Ascending aorta (tissue), 2 donors: ENCODE measurements at regions not wholly inside any gene's neighbourhood (a gene's known extent, or its start where the extent isn't known, plus 50 kb on each side); places are given as distances from the start of the nearest gene placed in this dataset.
A peak's percentile ranks its signal among the peaks of the same experiment; 100 is the strongest.

Experiments used
- DNase-seq, 2 donors: peaks; one replicate each; pipeline ENCODE4 v3.0.0-alpha.2; 2019; ENCODE audit warnings: low spot score in 2 of 2
- H3K27ac ChIP-seq, 2 donors: fragments of 200-600 bp; sonication (generic); one replicate each; pipeline ENCODE4 v1.5.1; 2016 to 2017; ENCODE audit warnings: mild to moderate bottlenecking in 1 of 2
- H3K27me3 ChIP-seq: fragments of 200-600 bp; sonication (generic); one replicate; pipeline ENCODE4 v1.5.1; 2017
- H3K36me3 ChIP-seq, 2 donors: fragments of 200-600 bp; sonication (generic); one replicate each; pipeline ENCODE4 v1.5.1; 2016
- H3K4me1 ChIP-seq, 2 donors: fragments of 200-600 bp; sonication (generic); one replicate each; pipeline ENCODE4 v1.5.1; 2016 to 2017; ENCODE audit warnings: mild to moderate bottlenecking in 1 of 2
- H3K4me3 ChIP-seq, 2 donors: fragments of 200-600 bp; sonication (generic); one replicate each; pipeline ENCODE4 v1.5.1; 2016 to 2017; ENCODE audit warnings: mild to moderate bottlenecking in 1 of 2
- H3K9me3 ChIP-seq, 2 donors: fragments of 200-600 bp; sonication (generic); one replicate each; pipeline ENCODE4 v1.5.1; 2016
- CTCF ChIP-seq, 3 experiments: fragments of 200-600 bp in 2 of 3; fragments of 450-650 bp in 1 of 3; sonication (generic) in 2 of 3; IDR thresholded peaks; one replicate each; pipeline ENCODE4 v1.5.1; 2016 to 2019; ENCODE audit warnings: antibody characterized with exemption in 3 of 3, mild to moderate bottlenecking in 1 of 3, moderate library complexity in 1 of 3
- intact Hi-C: fragments of 100-400 bp; cut with DNase I; formaldehyde crosslinking; loops from one replicate; pipeline ENCODE4 v1.15.1; 2023

DNA sequence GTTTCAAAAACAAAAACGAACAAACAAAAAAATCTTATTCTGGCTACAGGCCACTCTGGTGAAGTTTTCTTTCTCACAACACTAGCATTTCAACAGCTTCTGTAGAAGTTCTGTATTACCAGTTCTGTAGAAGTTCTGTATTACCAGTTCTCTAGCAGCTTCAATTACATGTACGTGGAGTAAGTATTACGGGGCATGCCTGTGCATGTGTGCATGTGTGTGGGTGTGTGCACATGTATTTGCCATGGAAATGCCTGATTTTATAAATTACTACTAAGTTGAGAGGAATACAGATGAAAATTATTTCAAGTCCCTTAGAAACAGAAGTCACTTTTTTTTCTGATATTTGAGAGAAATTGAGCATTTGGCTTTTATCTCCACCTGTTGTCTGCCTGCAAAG, 414.2 kb downstream of the FOXO1 start:
- intact Hi-C loops: no loop called here
- Histone ChIP-seq H3K9me3 (peaks cover 0 to 9% of the 10 kb centered on the region in 2 donors), H3K27me3 (no peaks in the 10 kb centered on the region), H3K36me3 (no peaks in the 10 kb centered on the region), H3K4me3 (no peak overlapping the region), H3K4me1 (peaks cover 0 to 13% of the 10 kb centered on the region in 2 donors), H3K27ac (no peak overlapping the region)
- no peak for TF ChIP-seq CTCF (IDR thresholded peaks at IDR 0.05)
- no peak for DNase-seq

- H3K27ac ChIP-seq: peak overlapping the region in 1 of 2 donors; percentile 45
- H3K4me3 ChIP-seq: no peak overlapping the region
- no peaks in the 10 kb centered on the region for H3K36me3 ChIP-seq
- no peak for DNase-seq
- H3K9me3 ChIP-seq: peaks cover 0 to 9% of the 10 kb centered on the region in 2 donors
- no peak for TF ChIP-seq CTCF (IDR thresholded peaks at IDR 0.05)
- no peaks in the 10 kb centered on the region for H3K27me3 ChIP-seq
- H3K4me1 ChIP-seq: peaks cover 0 to 13% of the 10 kb centered on the region in 2 donors
- intact Hi-C loops: no loop called here
Observed at GRCh38 chr13:40252676-40253075, 413.8 kb downstream of the FOXO1 start.

GRCh38 chr13:40254394-40254793, 412.0 kb downstream of the FOXO1 start:
- H3K27ac ChIP-seq: no peak overlapping the region
- no peaks in the 10 kb centered on the region for H3K27me3 ChIP-seq
- no peak for DNase-seq
- intact Hi-C loops: no loop called here
- peaks cover 0 to 17% of the 10 kb centered on the region in 2 donors for H3K4me1 ChIP-seq
- no peak for TF ChIP-seq CTCF (IDR thresholded peaks at IDR 0.05)
- H3K9me3 ChIP-seq: peaks cover 0 to 7% of the 10 kb centered on the region in 2 donors
- H3K4me3 ChIP-seq: no peak overlapping the region
- no peaks in the 10 kb centered on the region for H3K36me3 ChIP-seq

GRCh38 chr13:40255551-40255950, 410.9 kb downstream of the FOXO1 start:
- H3K4me1 ChIP-seq: peaks cover 0 to 22% of the 10 kb centered on the region in 2 donors
- TF ChIP-seq CTCF (IDR thresholded peaks at IDR 0.05): no peak
- intact Hi-C loops: no loop called here
- no peak for DNase-seq
- no peak overlapping the region for H3K27ac ChIP-seq
- no peaks in the 10 kb centered on the region for H3K9me3 ChIP-seq
- H3K4me3 ChIP-seq: no peak overlapping the region
- no peaks in the 10 kb centered on the region for H3K36me3 ChIP-seq
- H3K27me3 ChIP-seq: no peaks in the 10 kb centered on the region

GRCh38 chr13:40259899-40260298, 406.5 kb downstream of the FOXO1 start:
- H3K9me3 ChIP-seq: no peaks in the 10 kb centered on the region
- peaks cover 0 to 13% of the 10 kb centered on the region in 2 donors for H3K4me1 ChIP-seq
- intact Hi-C loops: no loop called here
- H3K27me3 ChIP-seq: no peaks in the 10 kb centered on the region
- H3K4me3 ChIP-seq: no peak overlapping the region
- H3K27ac ChIP-seq: peak overlapping the region; percentile 30 to 49
- TF ChIP-seq CTCF (IDR thresholded peaks at IDR 0.05): no peak
- no peaks in the 10 kb centered on the region for H3K36me3 ChIP-seq
- no peak for DNase-seq

DNA sequence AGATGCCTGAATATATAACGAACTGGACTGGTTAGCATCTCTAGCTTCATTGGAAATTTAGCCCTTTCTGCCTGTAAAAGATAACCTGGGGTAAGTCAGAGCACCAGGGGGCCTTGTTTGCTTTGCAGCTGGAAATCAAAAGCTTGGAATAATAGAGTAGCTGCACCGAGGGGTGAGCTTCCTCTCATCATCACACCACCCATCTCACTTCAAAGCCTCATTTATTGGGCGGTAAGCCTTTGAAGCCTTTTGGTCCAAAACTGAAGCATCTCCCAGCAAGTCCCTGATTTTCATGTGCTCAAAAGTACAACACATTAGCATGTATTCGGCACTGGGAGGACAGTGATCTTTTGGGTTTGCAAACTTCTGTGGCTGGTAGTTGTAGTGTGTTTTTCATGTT, 405.1 kb downstream of the FOXO1 start:
- DNase-seq: no peak
- intact Hi-C loops: no loop called here
- H3K9me3 ChIP-seq: no peaks in the 10 kb centered on the region
- H3K36me3 ChIP-seq: no peaks in the 10 kb centered on the region
- TF ChIP-seq CTCF (IDR thresholded peaks at IDR 0.05): no peak
- H3K27me3 ChIP-seq: no peaks in the 10 kb centered on the region
- H3K4me3 ChIP-seq: no peak overlapping the region
- H3K4me1 ChIP-seq: peaks cover 0 to 13% of the 10 kb centered on the region in 2 donors
- H3K27ac ChIP-seq: no peak overlapping the region
